Stimulated activated CD8-positive, alpha-beta memory T cell treated with anti-CD3 and anti-CD28 coated beads, Interleukin-4, amount 100 ng/mL, for 4 hours (primary cell): ENCODE measurements at regions not wholly inside any gene's neighbourhood (a gene's known extent, or its start where the extent isn't known, plus 50 kb on each side); places are given as distances from the start of the nearest gene placed in this dataset.

ENCODE experiments used
- DNase-seq, 2 donors: peaks; one replicate each; pipeline ENCODE4 v3.0.0-alpha.2; 2020; ENCODE audit warnings: low read depth in 2 of 2, low spot score in 1 of 2

DNA sequence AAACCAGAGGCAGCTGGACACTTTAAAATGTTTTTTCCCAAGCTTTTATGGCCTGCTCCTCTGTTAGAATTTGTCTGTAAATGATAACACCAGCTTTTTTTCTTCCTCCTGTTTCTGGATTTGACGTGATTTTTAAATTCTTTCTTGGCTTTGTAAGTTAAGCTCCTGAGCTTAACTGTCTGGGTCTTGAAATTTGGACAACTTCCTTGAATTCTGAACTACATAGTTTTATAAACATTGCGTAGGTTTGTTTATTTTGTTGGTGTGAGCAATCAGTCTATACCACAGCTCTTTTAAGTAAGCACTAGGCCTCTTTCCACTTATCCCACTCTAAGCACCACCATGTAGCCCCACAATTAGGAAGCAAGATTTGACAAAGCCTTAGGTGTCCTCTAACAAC is 144.4 kb upstream of the GUCY1A1 start:
- no peak for DNase-seq

DNA sequence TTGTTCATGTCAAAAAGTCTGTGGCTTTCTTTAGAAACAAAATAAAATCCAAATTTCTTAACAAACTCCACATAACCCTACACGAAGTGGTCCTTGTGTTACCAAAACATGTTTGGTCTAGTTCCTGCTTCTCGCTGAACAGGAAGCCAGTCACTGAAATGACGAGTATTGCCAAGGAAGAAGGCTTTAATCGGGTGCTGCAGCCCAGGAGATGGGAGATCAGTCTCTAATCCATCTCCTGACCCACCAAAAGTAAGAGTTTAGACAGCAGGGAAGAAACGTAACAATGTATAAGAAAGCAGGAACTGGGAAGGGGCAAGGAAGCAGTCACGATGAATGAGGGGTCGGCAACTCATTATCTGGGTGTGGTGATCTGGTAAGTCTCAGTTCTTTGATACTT is 144.6 kb upstream of the MAP9 start:
- no peak for DNase-seq

DNA sequence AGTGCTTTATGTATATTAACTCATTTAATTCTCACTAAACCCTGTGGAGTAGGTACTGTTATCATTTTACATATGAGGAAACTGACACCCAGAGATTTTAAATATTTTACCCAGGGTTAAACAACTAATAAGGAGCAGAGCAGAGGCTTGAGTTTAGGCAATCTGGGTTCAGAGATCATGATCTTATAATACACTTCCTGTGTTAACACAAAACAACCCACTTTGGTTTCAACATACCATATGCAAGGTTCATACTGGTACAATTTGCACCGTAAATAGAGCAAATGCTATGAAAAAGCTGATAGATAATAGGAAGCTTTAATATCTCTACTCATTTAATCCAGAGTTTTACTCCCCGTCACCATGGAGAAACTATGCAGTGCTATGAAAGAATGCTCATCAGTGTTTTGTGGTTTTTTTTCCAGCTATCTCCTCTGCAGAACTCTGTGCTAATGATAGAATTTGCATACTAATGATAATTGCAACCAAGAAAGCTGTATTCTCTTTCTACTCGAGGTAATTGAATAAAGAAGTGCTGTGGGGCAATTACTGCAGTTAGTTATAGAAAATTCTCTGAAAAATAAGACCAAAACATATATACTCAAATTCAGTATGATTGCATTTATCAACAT is 138.8 kb upstream of the MAP9 start:
- no peak for DNase-seq

DNA sequence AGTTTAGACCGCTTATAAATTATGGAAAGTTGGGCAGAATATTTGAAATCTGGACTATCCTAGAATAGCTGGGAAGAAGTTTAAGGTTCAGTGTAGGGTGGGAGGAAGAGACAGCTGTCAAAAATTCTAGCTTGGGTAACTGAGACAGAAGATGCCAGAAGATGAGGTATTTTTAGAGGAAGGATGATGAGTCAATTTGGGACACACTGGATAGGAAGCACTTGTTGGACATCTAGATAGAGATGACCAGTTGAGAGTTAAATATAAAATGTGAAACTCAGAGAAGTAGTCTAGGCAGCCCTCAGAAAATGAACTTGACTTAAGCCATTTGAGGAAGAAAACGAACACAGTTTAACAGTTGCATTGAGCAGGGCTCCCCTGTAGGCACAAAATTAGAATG is 137.9 kb upstream of the MAP9 start:
- no peak for DNase-seq

DNA sequence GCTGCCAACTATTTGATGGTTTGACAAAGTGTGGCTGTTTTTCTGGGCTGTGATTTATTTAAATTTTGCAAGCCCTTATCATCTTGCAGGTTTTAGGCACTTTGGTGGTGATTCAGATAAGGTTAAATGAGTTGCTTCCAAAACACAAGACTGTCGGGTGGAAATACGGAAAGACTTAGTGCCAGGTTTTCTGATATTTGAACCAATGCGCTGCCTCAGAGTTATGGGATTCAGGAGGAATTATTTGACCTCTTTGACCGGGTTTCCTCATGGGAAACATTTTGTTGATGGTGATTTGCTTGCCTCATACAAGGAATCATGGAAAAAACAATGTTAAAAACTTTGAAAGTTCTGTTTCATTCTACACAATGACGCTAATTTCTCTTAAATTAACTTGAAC is 136.1 kb upstream of the MAP9 start:
- DNase-seq = no peak

DNA sequence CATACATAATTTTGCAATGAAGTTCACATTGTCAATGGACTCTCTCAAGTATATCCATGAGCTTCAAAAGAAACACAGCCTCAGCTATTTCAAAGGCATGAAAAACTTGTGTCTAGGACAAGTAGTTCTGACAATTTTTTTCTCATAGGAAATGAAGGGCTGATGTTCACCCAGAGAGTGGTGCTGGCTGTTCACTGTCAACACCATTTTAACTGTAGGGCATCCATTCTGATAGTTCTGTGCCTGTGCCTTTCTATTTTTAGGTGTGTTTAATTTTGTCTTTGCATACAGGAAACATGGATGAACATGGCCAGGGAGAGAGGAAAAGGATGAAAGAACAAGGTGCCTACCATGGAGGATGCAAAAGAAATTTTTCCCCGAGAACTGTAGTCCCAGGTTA is 135.3 kb upstream of the MAP9 start:
- DNase-seq = no peak

DNA sequence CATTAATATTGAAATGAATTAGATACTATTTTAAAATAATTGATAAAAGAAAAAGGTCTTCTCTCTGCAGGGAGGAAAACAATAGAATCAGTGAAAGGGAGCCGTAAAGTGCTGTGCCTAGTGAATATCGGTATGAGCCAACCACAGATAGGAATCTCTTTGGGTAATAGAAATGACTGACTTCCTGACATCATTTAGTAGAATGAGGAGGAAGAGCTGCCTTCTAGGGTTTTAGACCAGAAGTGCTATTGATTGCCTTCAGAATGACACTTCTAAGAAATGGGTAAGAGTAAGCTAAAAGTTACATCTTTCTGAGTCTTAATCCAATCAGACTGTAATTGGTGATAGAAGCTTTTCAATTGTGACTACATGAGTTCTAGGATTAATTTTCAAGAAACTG is 134.0 kb upstream of the MAP9 start:
- DNase-seq = no peak

DNA sequence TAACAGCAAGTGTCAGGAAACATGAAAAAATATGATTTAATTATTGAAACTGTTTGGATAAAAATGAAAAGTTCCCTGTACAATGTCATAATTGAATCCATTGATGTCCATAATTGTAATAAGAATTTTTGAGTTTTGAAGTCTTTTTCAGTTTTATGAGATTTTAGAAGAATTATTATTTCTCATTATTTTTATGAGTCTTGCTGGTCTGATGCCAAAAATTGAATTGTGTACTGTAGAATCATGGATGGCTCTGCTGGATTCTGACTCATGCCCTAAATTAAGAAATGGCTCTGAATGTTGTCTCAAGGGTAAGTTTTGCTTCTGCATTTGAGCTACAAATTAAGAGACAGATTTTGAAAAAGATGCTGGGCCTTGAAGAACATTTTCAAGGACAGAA is 132.8 kb upstream of the MAP9 start:
- DNase-seq = no peak

DNA sequence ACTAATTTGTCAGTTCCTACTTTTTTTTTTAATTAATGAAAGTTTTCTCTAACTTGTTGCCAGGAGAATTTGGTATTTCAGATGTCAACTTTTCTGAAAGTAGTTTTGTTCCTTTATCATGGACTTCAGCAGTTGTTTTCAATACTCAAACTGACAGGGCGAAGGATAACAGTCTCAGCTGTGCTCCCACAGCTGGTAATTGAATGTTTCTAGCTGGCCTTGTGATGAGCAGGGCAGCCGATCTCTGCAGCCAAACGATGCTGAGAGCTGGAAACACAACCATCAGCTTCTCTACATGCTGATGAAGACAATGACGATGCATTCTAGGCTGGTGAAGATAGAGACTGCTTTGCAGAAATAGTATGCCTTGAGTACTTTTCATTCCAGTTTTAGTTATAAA is 130.0 kb upstream of the MAP9 start:
- DNase-seq = no peak

DNA sequence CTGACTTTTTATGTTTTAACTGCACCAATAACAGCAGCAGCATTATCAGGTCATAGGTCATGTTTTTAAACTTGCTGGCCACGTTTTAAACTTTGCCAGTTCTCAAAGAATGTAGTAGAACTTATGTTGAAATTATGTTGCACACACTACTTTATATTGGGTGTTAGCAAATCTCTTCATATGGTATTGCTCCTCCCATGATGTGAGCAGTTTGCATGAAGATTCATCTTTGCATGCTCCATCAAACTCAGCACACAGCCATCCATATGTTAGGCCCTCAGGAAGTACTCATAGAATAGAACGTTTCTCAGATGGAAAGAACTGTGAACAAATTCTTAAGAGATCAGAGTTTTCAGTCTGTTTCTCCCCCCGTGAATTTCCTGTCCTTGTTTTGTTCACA is 128.6 kb upstream of the MAP9 start:
- DNase-seq = no peak

DNA sequence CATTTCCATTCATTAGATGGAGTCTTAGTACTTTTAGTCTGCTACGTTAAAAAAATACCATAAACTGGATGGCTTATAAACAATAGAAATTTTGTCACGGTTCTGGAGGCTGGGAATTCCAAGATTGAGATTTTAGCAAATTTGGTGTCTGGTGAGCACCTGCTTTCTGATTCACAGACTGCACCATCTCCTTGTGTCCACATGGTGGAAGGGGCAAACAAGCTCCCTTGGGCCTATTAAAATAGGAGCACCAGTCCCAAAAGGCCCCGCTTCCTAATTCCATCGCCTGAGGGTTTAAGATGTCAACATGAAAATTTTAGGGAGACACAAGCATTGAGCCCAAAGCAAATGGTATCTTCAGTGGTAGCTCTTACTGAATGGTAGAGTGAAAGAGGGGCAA is 120.5 kb upstream of the MAP9 start:
- DNase-seq = no peak

DNA sequence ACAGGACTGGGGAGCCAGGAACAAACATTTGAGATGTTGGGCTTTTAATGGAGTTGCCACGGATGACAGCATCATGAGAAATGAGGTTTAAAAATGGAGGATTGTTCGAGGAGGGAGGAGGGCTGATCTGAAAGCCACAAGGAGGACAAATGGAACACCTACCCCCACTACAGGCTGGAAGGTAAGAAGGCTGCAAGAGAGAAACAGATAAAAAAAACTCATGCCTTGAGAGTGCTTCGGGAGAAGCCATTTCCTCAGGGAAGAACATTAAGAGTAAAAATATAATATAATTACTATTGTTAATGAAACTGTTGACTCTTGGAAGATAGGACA is 119.5 kb upstream of the MAP9 start:
- no peak for DNase-seq

DNA sequence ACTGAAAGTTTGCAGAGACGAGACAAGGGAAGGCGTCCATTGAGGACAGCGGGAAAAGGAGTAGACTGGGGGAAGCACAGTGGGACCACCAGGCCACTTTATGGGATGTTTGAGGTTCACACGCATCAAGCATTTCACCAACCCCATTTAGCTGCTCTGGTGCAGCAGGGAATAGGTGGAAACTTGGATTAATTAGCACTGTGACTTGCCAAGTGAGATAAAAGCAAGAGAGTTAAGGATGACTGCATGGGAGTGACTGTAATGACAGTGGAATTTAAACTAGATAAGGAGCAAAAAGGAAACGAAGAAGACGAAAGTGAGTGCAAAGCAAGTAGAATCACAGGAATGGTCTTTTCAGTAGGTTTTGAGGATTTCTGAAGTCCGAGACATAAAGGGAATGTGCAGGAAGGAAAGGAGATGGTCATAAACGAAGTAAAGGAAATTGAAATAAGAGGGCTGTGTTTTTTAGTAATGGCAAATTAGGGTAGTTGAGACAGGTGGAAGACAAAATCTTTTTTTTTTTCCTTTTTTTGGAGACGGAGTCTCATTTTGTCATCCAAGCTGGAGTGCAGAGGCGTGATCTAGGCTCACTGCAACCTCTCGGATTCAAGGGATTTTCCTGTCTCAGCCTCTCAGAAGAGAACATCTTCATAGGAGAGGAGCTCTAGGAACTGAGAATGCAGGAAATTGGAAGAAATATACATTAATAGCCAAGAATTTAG is 119.0 kb upstream of the MAP9 start:
- DNase-seq = no peak

DNA sequence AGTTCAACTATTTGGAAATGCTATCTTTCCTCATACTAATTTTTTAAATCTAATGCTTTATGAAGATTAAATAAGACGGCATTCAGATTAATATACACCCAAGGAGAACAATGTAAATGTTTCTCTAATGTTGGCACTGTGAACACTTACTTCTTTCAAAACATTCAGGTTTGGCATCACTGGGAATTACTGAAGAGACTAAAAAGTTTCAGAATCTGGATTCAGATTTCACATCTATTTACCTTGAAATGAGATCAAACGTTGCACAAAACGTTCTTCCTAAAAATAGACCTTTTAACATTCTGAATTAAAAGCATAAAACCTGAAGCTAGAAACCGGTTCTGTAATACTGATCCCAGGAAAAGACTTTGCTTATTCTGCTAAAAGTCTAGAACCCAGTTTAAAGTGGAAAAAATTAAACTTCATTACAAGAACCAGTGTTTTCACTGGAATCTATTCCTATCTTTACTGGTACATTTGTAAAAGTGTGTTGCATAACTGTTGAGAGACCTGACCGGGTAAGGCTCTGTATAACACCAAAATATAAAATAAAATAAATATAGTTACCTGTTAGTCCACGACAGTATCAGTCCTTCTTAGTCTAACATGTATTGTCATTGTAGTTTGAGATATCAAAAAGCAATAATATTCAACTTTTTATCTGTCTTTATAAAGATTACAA is 117.4 kb upstream of the MAP9 start:
- DNase-seq = no peak

DNA sequence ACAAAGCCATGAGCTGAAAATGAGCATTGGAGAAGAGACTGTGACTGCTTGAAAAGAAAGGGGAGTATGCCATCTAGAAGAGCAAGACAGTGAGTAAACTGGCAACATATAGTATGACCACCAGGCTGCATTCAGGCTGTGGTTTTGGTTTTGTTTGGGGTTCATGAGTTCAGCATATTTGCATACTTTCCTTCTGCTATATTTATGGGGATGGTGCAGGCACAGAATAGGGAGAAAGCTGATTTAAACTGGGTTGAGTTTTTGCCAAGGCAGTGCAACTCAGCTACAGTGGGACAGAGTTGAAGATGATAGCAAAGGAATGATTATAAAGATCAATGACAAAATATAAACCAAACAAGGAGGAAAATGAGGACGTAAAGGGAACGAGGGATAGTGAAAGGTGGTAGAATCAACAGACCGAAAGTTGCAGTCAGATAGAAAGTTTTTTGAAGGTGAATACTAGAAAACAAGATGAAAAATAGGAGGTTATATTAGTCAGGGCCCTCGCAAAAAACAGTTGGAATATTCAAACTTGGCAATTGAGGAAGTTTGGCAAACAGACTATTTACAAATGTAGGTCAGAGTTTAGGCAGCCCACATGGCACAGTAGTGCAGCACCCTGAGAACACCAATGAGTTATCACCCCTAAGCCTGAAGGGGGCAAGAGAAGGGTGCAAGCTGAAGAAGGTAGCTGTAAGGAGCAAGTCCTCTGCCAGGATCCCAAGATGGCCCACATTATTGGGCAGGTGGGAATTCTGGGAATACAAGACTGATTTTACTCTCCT is 114.8 kb upstream of the MAP9 start:
- DNase-seq = no peak

DNA sequence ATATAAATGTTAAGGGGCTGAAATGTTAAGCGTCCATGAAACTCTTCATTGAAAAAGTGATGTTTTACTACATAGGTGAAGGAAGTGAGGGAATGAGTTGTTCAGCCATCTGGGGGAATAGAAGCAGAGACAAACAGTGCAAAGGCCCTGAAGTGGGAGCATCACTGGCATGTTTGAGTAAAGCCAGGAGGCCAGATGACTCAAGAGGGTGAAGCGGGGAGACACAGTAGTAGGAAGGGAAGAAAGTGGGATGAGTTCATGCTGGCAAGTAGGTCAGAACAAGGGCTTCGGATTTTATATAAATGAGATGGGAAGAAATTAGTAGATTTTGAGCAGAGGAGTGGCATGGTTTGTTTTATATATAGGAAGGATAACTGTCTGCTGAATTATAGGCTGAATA is 112.5 kb upstream of the MAP9 start:
- no peak for DNase-seq

DNA sequence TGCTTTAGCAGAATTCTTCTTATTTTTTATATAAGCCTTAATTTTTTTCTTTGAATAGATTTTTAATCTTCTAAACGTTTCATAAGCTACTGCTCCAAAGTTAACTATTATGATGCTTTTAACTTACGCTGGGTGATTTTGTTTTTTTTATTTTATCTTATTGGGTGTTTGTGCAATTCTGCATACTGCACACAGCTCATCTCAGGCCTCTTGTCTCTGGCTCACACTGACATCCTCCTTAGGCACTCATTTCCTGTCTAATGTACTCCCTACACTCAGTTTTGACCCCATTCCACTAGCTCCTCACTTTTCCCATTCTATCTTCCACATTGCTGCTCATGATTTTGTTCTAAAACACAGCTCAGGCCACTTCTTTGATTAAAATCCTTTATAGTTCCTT is 111.9 kb upstream of the MAP9 start:
- DNase-seq = no peak

DNA sequence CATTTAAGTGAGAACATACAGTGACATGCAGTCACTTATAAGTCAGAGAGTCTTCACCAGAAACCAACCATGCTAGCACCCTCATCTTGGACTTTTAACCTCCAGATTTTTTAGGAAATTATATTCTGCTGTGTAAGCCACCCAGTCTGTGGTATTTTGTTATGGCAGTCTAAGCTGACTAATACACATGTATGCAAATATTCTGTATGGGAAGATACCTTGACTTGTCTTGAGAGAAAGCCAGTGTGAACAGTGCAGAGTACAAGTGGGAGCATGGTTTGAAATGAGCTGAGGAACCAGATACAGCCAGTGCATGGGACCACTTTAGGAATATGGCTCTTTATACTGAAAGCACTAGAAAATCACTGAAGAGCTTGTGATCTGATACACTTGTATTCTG is 110.4 kb upstream of the MAP9 start:
- no peak for DNase-seq

DNA sequence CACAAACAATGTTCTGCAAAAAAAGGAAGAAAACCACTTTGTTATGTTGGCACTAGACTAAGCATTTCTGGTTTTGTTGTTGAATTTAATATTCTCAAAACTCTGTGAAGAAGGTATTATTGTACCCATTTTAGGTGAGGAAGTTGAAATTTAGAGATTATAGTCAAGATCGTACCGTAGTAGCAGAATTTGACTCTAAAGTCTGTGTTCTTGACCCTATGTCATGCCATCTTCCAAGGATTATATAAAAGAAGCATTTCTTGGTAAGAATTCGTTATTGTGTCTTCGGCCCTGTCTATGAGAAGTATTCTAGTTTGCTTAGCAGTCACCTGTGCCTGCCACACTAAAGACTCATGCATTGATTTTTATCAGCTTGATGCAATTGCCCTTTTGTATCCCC is 104.4 kb upstream of the MAP9 start:
- no peak for DNase-seq

DNA sequence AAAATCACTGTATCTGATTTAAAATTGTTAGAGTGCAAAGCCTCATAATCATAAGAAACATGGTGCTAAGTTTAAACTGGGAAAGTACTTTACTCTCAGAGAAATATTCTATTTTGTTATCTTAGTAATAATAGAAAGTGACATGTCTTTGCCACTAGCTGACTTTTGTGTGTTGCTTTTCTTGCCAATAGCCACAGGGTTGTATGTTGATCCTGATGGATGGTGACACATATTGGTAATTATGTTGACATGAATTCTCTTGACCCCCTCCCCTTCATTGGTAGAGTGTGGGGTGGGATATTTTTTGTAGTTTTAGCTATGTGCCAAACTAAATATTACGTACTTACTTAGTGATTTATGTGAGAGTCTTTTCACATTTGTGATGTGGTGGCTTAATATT is 103.1 kb upstream of the MAP9 start:
- DNase-seq = no peak

DNA sequence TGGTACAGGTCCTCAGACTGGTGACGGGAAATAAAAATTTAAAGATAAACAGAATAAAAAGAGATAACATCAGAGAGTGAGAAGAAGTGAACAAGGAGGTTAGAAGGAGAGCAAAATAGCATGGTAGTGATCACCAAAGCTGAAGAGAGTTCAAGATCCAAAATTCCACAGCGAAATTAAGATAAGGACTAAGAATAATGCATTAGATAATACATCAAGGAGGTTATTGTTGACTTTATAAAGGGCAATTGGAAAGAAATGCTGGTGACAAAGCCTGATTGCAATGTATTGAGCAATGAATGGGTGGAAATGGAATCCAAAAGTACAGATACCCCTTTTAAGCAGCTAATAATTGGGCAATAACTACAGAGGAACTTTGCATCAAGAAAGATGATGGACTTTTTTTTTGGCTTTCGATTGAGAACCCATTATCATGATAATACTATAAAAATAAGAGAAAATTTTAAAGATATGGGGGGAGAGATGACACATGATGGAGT is 101.6 kb upstream of the MAP9 start:
- no peak for DNase-seq

DNA sequence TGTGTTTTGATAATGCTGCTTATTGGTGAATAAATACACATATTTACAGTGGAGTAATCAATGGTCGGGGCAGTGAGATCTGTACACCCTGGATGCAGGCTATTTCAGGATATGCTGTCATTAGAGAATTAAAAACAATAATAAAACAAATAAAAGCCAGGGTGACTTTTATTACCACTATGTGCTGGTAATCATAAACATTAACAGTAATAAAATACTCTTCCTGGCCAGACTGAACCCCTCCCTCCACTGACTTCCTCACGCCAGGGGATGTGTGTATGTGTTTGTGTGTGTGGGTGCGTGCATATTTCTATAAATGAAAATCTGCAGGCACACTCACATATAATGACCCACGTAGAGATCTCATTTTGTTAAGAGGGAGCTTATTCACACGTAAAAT is 98.0 kb upstream of the MAP9 start:
- no peak for DNase-seq
